ENCODE measurements at regions not wholly inside any gene's neighbourhood (a gene's known extent, or its start where the extent isn't known, plus 50 kb on each side); places are given as distances from the start of the nearest gene placed in this dataset.

DNA sequence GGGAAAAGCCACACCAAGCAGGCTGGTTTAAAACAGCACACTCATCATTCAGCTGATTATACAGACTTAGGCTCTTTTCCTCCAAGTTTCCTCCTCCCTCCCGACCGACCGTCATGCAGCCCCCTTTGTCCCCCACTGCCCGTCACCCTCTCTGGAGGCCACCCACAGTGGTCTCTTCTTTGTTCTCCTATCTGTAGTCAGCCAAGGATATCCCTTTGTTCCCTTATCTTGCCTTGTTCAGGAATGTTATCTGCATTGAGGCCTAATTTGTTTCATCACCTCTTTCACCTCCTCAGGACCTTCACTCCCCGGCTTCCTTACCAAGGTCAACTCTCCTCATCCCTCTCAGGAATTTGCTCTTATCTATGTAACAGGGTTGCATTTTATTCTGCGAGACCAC, 186.4 kb upstream of the CDH13 start:
- no peak for ATAC-seq
- intact Hi-C loops (cut with DNase I; ENCODE audit: low total_unique reads) (no loop called here), in situ Hi-C loops (cut with MboI; ENCODE audit: low sequenced_read_pairs in 4 of 4) (no loop called here)
- Histone ChIP-seq H3K4me3 (no peak overlapping the region), H3K27me3 (no peaks in the 10 kb centered on the region), H3K36me3 (no peaks in the 10 kb centered on the region), H3K27ac (no peak overlapping the region), H3K4me1 (no peaks in the 10 kb centered on the region), H3K9me3 (no peaks in the 10 kb centered on the region)
- TF ChIP-seq POLR2A (IDR thresholded peaks at IDR 0.05) (no peak), CTCF (IDR thresholded peaks at IDR 0.05 in 4 of 5, conservative IDR thresholded peaks at IDR 0.05 in 1 of 5) (no peak)
- no peak for DNase-seq

DNA sequence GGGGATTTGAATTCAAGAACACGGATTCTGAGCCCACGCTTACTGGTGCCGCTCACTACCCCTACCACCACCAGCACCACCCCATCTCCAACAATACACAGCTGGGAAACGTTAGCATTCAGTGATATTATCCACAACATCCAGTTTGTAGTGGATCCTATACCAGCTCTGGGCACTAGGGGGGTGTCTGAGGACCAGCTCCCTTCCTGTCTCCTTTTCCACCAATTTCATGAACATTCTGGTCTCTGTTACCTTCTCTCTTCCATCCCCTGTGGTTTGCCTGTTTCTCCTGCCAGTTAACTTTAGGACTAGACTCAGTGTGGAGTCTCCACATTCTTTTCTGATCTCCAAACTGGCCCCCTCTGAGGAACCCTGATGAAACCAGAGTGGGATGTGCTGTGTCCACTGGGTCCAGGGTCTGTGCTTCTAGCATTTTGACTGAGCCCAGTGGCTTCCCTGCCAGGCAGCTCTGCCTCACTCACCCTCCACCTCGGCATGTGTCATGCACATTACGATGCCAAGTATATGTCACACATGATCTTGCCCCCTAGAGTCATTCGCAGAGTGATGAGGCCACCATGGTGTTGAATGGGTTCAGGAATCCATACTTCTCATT, 187.0 kb upstream of the CDH13 start:
- ATAC-seq (no peak), DNase-seq (no peak)
- TF ChIP-seq POLR2A (IDR thresholded peaks at IDR 0.05) = no peak

GRCh38 chr16:82433042-82433441, 193.7 kb upstream of the CDH13 start:
- intact Hi-C loops (cut with DNase I; ENCODE audit: low total_unique reads) = no loop called here
- in situ Hi-C loops (cut with MboI; ENCODE audit: low sequenced_read_pairs in 4 of 4) = no loop called here
- Histone ChIP-seq H3K27ac (no peak overlapping the region), H3K4me1 (no peaks in the 10 kb centered on the region), H3K27me3 (no peaks in the 10 kb centered on the region), H3K9me3 (no peaks in the 10 kb centered on the region), H3K4me3 (no peak overlapping the region), H3K36me3 (no peaks in the 10 kb centered on the region)
- no peak for DNase-seq
- TF ChIP-seq POLR2A (IDR thresholded peaks at IDR 0.05) = no peak
- TF ChIP-seq CTCF (IDR thresholded peaks at IDR 0.05 in 4 of 5, conservative IDR thresholded peaks at IDR 0.05 in 1 of 5) = no peak
- ATAC-seq = no peak

More for the DNA sequence above, 187.0 kb upstream of the CDH13 start:
- Histone ChIP-seq H3K4me1 (no peaks in the 10 kb centered on the region), H3K36me3 (no peaks in the 10 kb centered on the region), H3K27ac (no peak overlapping the region), H3K9me3 (no peaks in the 10 kb centered on the region), H3K27me3 (no peaks in the 10 kb centered on the region), H3K4me3 (no peak overlapping the region)
- in situ Hi-C loops (cut with MboI; ENCODE audit: low sequenced_read_pairs in 4 of 4) (no loop called here), intact Hi-C loops (cut with DNase I; ENCODE audit: low total_unique reads) (no loop called here)

DNA sequence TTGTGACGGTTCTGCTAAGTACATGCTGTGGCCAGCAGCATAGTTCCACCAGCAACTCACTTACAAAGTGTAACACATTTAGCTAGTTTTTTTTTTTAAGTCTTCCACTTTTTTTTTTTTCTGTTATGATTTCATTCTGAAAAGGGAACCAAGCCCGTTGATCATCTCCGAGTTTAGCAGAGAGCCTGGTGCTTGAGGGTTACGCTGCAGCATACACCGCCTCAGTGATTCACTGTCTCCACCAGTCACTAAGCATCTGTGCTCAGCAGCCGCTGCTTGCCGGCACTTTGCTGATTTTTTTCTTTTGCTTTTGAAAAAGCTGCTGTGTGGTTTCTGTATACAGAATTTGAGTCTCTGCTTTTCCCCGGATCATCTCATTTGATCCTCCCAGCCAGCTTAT, 194.5 kb upstream of the CDH13 start:
- Histone ChIP-seq H3K27ac (no peak overlapping the region), H3K4me3 (no peak overlapping the region), H3K27me3 (no peaks in the 10 kb centered on the region), H3K9me3 (no peaks in the 10 kb centered on the region), H3K4me1 (no peaks in the 10 kb centered on the region), H3K36me3 (no peaks in the 10 kb centered on the region)
- no peak for TF ChIP-seq POLR2A (IDR thresholded peaks at IDR 0.05)
- no peak for TF ChIP-seq CTCF (IDR thresholded peaks at IDR 0.05 in 4 of 5, conservative IDR thresholded peaks at IDR 0.05 in 1 of 5)
- in situ Hi-C loops (cut with MboI; ENCODE audit: low sequenced_read_pairs in 4 of 4) = no loop called here
- DNase-seq (no peak), ATAC-seq (no peak)
- intact Hi-C loops (cut with DNase I; ENCODE audit: low total_unique reads) = no loop called here

DNA sequence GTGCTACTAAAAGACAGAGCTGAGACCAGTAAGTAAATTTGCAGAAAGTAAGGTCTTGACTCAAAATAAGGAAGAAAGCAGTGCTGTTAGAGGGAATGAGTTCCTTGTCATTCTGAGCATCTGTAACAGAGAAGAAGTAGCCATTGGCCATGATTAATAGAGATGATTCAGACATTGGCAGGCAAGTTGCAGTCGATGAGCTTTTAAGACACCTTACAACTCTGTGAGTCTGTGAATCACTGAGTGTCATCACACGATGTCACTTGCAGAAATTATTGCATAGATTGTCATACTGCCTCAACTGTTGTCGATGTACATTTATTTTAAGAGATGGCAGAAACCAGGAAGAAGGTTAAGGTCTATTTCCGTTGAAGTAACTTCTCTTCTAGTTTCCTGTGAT, 201.1 kb upstream of the CDH13 start:
- no peak for DNase-seq
- Histone ChIP-seq H3K4me3 (no peak overlapping the region), H3K36me3 (no peaks in the 10 kb centered on the region), H3K27ac (no peak overlapping the region), H3K27me3 (no peaks in the 10 kb centered on the region), H3K4me1 (no peaks in the 10 kb centered on the region), H3K9me3 (no peaks in the 10 kb centered on the region)
- intact Hi-C loops (cut with DNase I; ENCODE audit: low total_unique reads) (no loop called here), in situ Hi-C loops (cut with MboI; ENCODE audit: low sequenced_read_pairs in 4 of 4) (no loop called here)
- TF ChIP-seq CTCF (IDR thresholded peaks at IDR 0.05 in 4 of 5, conservative IDR thresholded peaks at IDR 0.05 in 1 of 5) = no peak
- no peak for TF ChIP-seq POLR2A (IDR thresholded peaks at IDR 0.05)
- no peak for ATAC-seq
